ENCODE measurements at regions not wholly inside any gene's neighbourhood (a gene's known extent, or its start where the extent isn't known, plus 50 kb on each side); places are given as distances from the start of the nearest gene placed in this dataset.
"Not testable (repeated sequence)": the region's sequence is repeated elsewhere in the genome, so short reads cannot be mapped to it uniquely, and the experiment has no call there.

DNA sequence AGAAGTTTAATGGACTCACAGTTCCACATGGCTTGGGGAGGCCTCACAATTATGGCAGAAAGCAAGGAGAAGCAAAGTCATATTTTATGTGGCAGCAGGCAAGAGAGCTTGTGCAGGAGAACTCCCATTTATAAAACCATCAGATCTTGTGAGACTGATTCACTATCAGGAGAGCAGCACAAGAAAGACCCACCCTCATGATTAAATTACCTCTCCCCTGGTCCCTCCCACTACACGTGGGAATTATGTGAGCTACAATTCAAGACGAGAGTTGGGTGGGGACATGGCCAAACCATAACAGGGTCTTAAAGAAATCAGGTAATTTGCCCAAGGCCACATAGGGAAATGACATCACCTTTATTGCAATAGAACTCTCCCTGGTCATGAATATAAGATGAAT is 1073.3 kb upstream of the ACVR2A start:
- Mint-ChIP-seq H3K27me3 (no peaks in the 10 kb centered on the region), H3K9me3 (ENCODE audit: low read depth) (peaks cover 3% of the 10 kb centered on the region), H3K36me3 (no peaks in the 10 kb centered on the region), H3K27ac (no peak overlapping the region), H3K4me1 (ENCODE audit: low read depth) (no peaks in the 10 kb centered on the region), H3K4me3 (no peak overlapping the region)

DNA sequence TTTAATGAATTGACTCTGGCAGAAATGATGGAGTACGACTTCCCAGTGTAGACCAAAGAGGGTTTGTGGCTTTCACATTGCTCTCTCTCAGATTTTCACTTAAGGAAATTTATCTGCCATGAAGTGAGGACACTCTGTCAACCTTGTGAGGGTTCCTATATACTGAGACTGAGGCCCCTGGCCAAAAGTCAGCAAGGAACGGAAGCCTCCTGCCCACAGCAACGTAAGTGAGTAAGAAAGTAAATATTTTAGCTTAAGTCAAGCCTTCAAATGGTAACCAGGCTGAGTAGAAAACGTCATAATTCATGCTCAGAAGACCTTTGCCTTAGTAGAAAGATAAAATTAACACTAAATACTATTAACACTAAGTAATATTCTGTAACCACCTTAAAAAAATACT is 1080.5 kb upstream of the ACVR2A start:
- no peaks in the 10 kb centered on the region for H3K4me1 Mint-ChIP-seq (ENCODE audit: low read depth)
- H3K9me3 Mint-ChIP-seq (ENCODE audit: low read depth), result no peaks in the 10 kb centered on the region
- no peaks in the 10 kb centered on the region for H3K27me3 Mint-ChIP-seq
- no peaks in the 10 kb centered on the region for H3K36me3 Mint-ChIP-seq
- H3K4me3 Mint-ChIP-seq, result no peak overlapping the region
- no peak overlapping the region for H3K27ac Mint-ChIP-seq

- Mint-ChIP-seq H3K4me3 (no peak overlapping the region), H3K4me1 (ENCODE audit: low read depth) (no peaks in the 10 kb centered on the region), H3K36me3 (no peaks in the 10 kb centered on the region), H3K9me3 (ENCODE audit: low read depth) (no peaks in the 10 kb centered on the region), H3K27ac (no peak overlapping the region), H3K27me3 (no peaks in the 10 kb centered on the region)
Measured at GRCh38 chr2:146762786-146763185, 1082.0 kb upstream of the ACVR2A start.

DNA sequence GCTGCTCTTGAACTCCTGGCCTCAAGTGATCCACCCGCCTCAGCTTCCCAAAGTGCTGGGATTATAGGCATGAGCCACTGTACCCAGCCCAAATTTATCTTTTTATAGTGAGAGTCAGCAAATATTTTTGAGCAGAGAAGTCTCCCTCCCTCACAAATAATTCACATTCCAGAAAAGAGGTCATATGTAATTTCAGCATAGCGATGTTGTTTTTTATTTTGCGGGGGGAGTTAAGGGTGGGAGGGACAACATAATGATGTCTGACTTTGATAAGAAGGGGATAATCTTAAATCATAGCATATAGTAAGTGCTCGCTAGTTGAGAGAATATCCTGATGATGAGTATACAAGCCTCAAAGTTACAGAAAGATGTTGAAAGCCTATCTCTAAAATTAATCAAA is 1090.2 kb upstream of the ACVR2A start:
- Mint-ChIP-seq H3K4me1 (ENCODE audit: low read depth) (no peaks in the 10 kb centered on the region), H3K27me3 (no peaks in the 10 kb centered on the region), H3K36me3 (no peaks in the 10 kb centered on the region)

DNA sequence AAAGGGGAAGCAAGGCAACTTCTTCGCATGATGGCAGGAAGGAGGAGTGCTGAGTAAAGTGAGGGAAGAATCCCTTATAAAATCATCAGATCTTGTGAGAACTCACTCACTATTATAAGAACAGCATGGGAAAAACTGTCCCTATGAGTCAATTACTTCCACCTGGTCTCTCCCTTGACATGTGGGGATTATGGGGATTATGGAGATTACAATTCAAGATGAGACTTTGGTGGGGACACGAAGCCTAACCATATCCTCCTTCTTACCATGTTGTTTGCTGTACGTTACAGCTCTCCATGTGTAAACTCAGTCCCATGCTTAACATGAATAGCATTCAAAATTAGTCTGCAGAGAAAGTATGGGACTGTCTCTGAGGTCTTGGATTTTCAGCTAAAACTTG is 1096.8 kb upstream of the ACVR2A start:
- H3K27me3 Mint-ChIP-seq, result no peaks in the 10 kb centered on the region
- H3K9me3 Mint-ChIP-seq (ENCODE audit: low read depth), result no peaks in the 10 kb centered on the region
- H3K27ac Mint-ChIP-seq, result no peak overlapping the region
- no peaks in the 10 kb centered on the region for H3K36me3 Mint-ChIP-seq
- H3K4me1 Mint-ChIP-seq (ENCODE audit: low read depth), result no peaks in the 10 kb centered on the region
- H3K4me3 Mint-ChIP-seq, result no peak overlapping the region

More for the DNA sequence above, 1090.2 kb upstream of the ACVR2A start:
- no peaks in the 10 kb centered on the region for H3K9me3 Mint-ChIP-seq (ENCODE audit: low read depth)
- H3K4me3 Mint-ChIP-seq, result no peak overlapping the region
- H3K27ac Mint-ChIP-seq, result no peak overlapping the region

DNA sequence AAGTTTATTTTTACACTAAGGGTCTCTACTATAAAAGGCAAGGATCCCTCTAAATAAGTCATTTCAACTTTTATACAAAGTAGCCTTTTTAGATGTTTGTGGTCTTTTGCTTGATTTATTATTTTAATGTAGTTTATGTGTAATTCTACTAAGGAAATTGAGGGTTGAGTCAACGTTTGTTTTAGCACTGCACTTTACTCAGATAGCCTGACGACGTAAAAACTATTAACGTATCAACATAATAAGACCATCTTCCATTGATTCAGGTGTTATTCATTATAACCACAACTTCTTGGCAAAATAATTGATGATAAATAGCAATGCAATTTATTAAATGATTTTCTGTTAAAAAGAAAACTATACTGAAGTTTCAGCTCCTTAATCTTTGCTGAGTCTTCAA is 1103.6 kb upstream of the ACVR2A start:
- Mint-ChIP-seq H3K4me3 (no peak overlapping the region), H3K36me3 (no peaks in the 10 kb centered on the region), H3K4me1 (ENCODE audit: low read depth) (no peaks in the 10 kb centered on the region), H3K27ac (no peak overlapping the region), H3K9me3 (ENCODE audit: low read depth) (no peaks in the 10 kb centered on the region), H3K27me3 (no peaks in the 10 kb centered on the region)

DNA sequence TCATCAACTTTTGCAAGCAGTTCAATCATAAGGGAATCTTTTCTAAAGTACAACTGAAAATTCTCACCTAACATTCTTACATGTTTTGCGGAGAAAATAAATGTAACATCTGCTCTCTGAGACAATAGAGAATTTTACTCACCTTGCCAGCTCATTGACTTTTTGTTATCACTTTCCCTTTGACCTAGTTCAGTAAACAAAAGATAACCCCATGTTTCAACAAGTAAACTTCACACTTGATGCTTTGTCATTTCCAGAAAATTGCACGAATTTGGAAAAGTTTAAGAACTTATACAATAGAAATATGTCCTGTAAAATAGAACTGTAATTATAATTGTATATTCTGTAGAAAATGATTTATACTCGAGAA is 1110.0 kb upstream of the ACVR2A start:
- Mint-ChIP-seq H3K4me1 (ENCODE audit: low read depth) (no peaks in the 10 kb centered on the region), H3K36me3 (no peaks in the 10 kb centered on the region)

DNA sequence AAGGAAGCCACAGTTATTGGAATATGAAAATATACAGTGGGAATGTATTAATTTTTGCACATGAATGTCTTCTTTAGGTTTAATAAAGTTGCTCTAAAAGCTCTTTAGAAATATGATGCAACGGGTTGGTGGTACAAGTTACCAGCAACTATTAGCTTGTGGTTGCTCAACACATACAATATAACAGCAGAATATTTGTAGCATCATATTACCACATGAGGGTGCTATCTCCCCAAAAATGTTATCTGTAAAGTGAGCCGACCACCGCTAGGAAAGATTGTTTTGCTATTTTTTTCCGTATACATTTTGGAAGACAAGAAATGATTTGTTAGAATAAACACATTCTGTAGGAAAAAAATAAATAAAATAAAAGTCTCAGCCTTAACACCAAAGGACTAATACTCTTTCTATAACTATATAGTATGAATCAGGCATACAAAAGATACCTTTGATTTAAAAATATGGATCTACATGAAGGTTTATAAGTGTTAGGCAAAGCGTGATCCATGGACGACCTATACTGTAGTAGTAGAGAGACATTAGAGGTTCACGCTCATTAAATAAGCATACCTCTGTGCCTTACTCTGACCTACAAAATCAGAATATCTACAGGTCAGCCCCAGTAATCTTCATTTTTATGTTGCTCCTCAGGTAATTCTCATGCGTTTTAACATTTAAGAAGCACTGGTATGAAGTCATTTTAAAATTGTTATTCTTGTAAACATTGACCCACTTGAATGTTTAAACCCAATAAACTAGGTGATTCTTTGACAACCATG is 1110.6 kb upstream of the ACVR2A start:
- no peaks in the 10 kb centered on the region for H3K27me3 Mint-ChIP-seq
- no peaks in the 10 kb centered on the region for H3K36me3 Mint-ChIP-seq
- no peak overlapping the region for H3K4me3 Mint-ChIP-seq
- H3K9me3 Mint-ChIP-seq (ENCODE audit: low read depth), result no peaks in the 10 kb centered on the region
- no peaks in the 10 kb centered on the region for H3K4me1 Mint-ChIP-seq (ENCODE audit: low read depth)
- H3K27ac Mint-ChIP-seq, result no peak overlapping the region

More for the DNA sequence above, 1110.0 kb upstream of the ACVR2A start:
- H3K4me3 Mint-ChIP-seq, result no peak overlapping the region
- H3K9me3 Mint-ChIP-seq (ENCODE audit: low read depth), result no peaks in the 10 kb centered on the region
- H3K27me3 Mint-ChIP-seq, result no peaks in the 10 kb centered on the region
- H3K27ac Mint-ChIP-seq, result no peak overlapping the region

DNA sequence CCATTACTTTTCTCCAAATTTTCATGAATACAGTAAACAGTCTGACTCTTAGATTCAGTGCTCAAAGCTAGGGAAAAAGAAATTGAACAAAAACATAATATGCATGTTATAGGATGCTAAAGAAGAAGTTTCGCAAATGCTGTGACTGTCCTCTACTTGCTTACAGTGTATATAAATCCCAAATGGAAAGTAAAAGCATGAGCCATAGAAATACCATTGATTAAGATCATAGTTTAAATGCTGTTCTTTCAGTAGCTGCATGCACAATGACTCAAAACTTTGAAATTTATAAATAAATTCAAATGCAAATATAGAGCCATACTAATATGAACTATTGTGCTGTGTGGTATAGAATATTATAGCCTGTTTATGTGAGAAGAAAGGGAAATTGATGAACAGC is 1113.9 kb upstream of the ACVR2A start:
- H3K4me3 Mint-ChIP-seq, result no peak overlapping the region
- no peaks in the 10 kb centered on the region for H3K4me1 Mint-ChIP-seq (ENCODE audit: low read depth)
- H3K27ac Mint-ChIP-seq, result no peak overlapping the region
- no peaks in the 10 kb centered on the region for H3K9me3 Mint-ChIP-seq (ENCODE audit: low read depth)
- no peaks in the 10 kb centered on the region for H3K27me3 Mint-ChIP-seq
- no peaks in the 10 kb centered on the region for H3K36me3 Mint-ChIP-seq

DNA sequence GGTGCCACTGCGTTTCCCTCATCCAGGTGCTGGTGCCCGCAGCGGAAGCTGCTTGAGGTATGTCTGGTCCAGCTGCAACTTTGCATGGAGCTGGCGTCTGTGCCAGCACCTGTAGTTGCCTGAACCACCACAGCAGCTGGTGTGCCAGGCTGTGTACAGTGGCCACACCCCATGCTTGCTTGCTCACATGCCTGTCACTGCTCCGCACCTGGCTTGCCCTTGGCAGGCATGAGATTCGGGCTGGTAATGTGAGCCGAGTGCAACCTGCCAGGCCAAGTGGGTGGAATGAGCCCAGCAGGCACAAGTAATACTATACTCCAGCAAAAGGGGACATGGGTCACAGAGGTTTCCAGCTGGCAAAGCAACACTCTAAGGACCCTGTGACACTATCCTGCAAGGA is 1123.3 kb upstream of the ACVR2A start:
- Mint-ChIP-seq H3K27ac (no peak overlapping the region), H3K4me3 (no peak overlapping the region), H3K9me3 (ENCODE audit: low read depth) (no peaks in the 10 kb centered on the region), H3K27me3 (no peaks in the 10 kb centered on the region), H3K4me1 (ENCODE audit: low read depth) (no peaks in the 10 kb centered on the region), H3K36me3 (no peaks in the 10 kb centered on the region)

GRCh38 chr2:146720170-146720569 is 1124.7 kb upstream of the ACVR2A start:
- H3K4me1 Mint-ChIP-seq (ENCODE audit: low read depth), result no peaks in the 10 kb centered on the region
- no peaks in the 10 kb centered on the region for H3K9me3 Mint-ChIP-seq (ENCODE audit: low read depth)
- H3K27me3 Mint-ChIP-seq, result no peaks in the 10 kb centered on the region
- H3K4me3 Mint-ChIP-seq, result no peak overlapping the region
- H3K36me3 Mint-ChIP-seq, result no peaks in the 10 kb centered on the region
- no peak overlapping the region for H3K27ac Mint-ChIP-seq

GRCh38 chr2:146716591-146716990 is 1128.2 kb upstream of the ACVR2A start:
- H3K27ac Mint-ChIP-seq, result no peak overlapping the region
- H3K36me3 Mint-ChIP-seq, result no peaks in the 10 kb centered on the region
- peaks cover 6% of the 10 kb centered on the region for H3K9me3 Mint-ChIP-seq (ENCODE audit: low read depth)
- H3K4me1 Mint-ChIP-seq (ENCODE audit: low read depth), result no peaks in the 10 kb centered on the region
- H3K4me3 Mint-ChIP-seq, result no peak overlapping the region
- H3K27me3 Mint-ChIP-seq, result no peaks in the 10 kb centered on the region

DNA sequence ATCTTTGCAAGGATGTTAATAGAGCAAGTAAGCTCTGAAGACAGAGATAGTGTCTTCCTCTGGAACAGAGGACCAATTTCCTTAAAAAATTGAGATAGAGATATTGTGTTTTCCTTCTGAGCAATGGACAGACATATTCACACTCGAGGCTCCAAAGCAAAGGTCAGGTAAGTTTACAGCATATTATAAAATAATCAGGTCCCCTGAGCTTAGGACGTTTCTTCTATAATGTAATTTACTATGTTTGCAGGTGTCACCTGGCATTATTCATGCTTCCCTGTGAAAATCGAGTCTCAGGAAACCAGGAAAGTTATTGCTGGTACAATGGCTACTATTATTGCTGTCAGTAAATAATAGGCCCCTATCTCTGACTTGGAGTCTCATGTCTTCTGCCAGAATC is 1135.8 kb upstream of the ACVR2A start:
- Mint-ChIP-seq H3K27me3 (no peaks in the 10 kb centered on the region), H3K36me3 (no peaks in the 10 kb centered on the region), H3K27ac (no peak overlapping the region), H3K9me3 (ENCODE audit: low read depth) (peaks cover 13% of the 10 kb centered on the region), H3K4me3 (no peak overlapping the region), H3K4me1 (ENCODE audit: low read depth) (no peaks in the 10 kb centered on the region)

- Mint-ChIP-seq H3K36me3 (no peaks in the 10 kb centered on the region), H3K9me3 (ENCODE audit: low read depth) (peaks cover 37% of the 10 kb centered on the region), H3K27ac (no peak overlapping the region), H3K4me1 (ENCODE audit: low read depth) (no peaks in the 10 kb centered on the region), H3K27me3 (no peaks in the 10 kb centered on the region), H3K4me3 (no peak overlapping the region)
Measured at GRCh38 chr2:146701183-146701582, 1143.6 kb upstream of the ACVR2A start.

- H3K9me3 Mint-ChIP-seq (ENCODE audit: low read depth), result peaks cover 22% of the 10 kb centered on the region
- no peaks in the 10 kb centered on the region for H3K27me3 Mint-ChIP-seq
- no peaks in the 10 kb centered on the region for H3K36me3 Mint-ChIP-seq
- H3K4me1 Mint-ChIP-seq (ENCODE audit: low read depth), result no peaks in the 10 kb centered on the region
- H3K27ac Mint-ChIP-seq, result no peak overlapping the region
- H3K4me3 Mint-ChIP-seq, result no peak overlapping the region
Measured at GRCh38 chr2:146697307-146697706, 1147.5 kb upstream of the ACVR2A start.

DNA sequence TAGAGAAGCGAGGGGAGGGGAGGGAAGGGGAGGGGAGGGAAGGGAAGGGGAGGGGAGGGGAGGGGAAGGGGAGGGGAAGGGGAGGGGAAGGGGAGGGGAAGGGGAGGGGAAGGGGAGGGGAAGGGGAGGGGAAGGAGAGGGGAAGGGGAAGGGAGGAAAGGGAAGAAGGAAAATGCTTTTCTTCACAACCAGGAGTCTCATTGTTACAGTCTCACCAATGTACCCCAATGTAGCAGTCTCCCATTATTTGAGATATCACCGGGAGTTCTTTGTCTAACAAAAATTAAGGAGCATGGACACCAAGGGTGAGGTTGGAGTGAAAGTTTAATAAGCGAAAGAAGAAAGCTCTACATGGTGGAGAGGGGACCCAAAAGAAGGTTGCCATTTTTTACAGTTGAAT is 1148.0 kb upstream of the ACVR2A start:
- peaks cover 18% of the 10 kb centered on the region for H3K9me3 Mint-ChIP-seq (ENCODE audit: low read depth)
- not testable (repeated sequence) for H3K27ac Mint-ChIP-seq; H3K4me1 Mint-ChIP-seq (ENCODE audit: low read depth); H3K36me3 Mint-ChIP-seq; H3K4me3 Mint-ChIP-seq; H3K27me3 Mint-ChIP-seq

Data from activated naive CD8-positive, alpha-beta T cell (primary cell).